ENCODE measurements at regions not wholly inside any gene's neighbourhood (a gene's known extent, or its start where the extent isn't known, plus 50 kb on each side); places are given as distances from the start of the nearest gene placed in this dataset.

- Histone ChIP-seq H3K9me3 (no peaks in the 10 kb centered on the region), H3K36me3 (no peaks in the 10 kb centered on the region), H3K27me3 (no peaks in the 10 kb centered on the region), H3K27ac (no peak overlapping the region), H3K4me3 (ENCODE audit: low read depth in 1 of 2, low read length in 1 of 2) (no peak overlapping the region), H3K4me1 (ENCODE audit: control insufficient read depth in 1 of 2, insufficient read depth in 1 of 2, low read depth in 1 of 2, low read length in 1 of 2) (no peaks in the 10 kb centered on the region)
- no peak for TF ChIP-seq CTCF (IDR thresholded peaks at IDR 0.05)
Measured at GRCh38 chr17:71980171-71980570, 140.6 kb upstream of the SOX9 start.

- H3K4me3 ChIP-seq (ENCODE audit: low read depth in 1 of 2, low read length in 1 of 2): no peak overlapping the region
- no peaks in the 10 kb centered on the region for H3K4me1 ChIP-seq (ENCODE audit: control insufficient read depth in 1 of 2, insufficient read depth in 1 of 2, low read depth in 1 of 2, low read length in 1 of 2)
- no peaks in the 10 kb centered on the region for H3K9me3 ChIP-seq
- no peaks in the 10 kb centered on the region for H3K27me3 ChIP-seq
- no peaks in the 10 kb centered on the region for H3K36me3 ChIP-seq
- H3K27ac ChIP-seq: no peak overlapping the region
- no peak for TF ChIP-seq CTCF (IDR thresholded peaks at IDR 0.05)
Measured at GRCh38 chr17:71983828-71984227, 137.0 kb upstream of the SOX9 start.

GRCh38 chr17:71985111-71986039, 135.4 kb upstream of the SOX9 start:
- H3K36me3 ChIP-seq: no peaks in the 10 kb centered on the region
- H3K4me3 ChIP-seq (ENCODE audit: low read depth in 1 of 2, low read length in 1 of 2): no peak overlapping the region
- no peak overlapping the region for H3K27ac ChIP-seq
- no peak for TF ChIP-seq CTCF (IDR thresholded peaks at IDR 0.05)
- no peaks in the 10 kb centered on the region for H3K9me3 ChIP-seq
- H3K27me3 ChIP-seq: no peaks in the 10 kb centered on the region
- no peaks in the 10 kb centered on the region for H3K4me1 ChIP-seq (ENCODE audit: control insufficient read depth in 1 of 2, insufficient read depth in 1 of 2, low read depth in 1 of 2, low read length in 1 of 2)

- Histone ChIP-seq H3K27ac (no peak overlapping the region), H3K4me1 (ENCODE audit: control insufficient read depth in 1 of 2, insufficient read depth in 1 of 2, low read depth in 1 of 2, low read length in 1 of 2) (no peaks in the 10 kb centered on the region), H3K27me3 (no peaks in the 10 kb centered on the region), H3K9me3 (no peaks in the 10 kb centered on the region), H3K4me3 (ENCODE audit: low read depth in 1 of 2, low read length in 1 of 2) (no peak overlapping the region), H3K36me3 (no peaks in the 10 kb centered on the region)
- TF ChIP-seq CTCF (IDR thresholded peaks at IDR 0.05): no peak
Measured at GRCh38 chr17:71986886-71987285, 133.9 kb upstream of the SOX9 start.

GRCh38 chr17:71987634-71988033, 133.2 kb upstream of the SOX9 start:
- no peak overlapping the region for H3K4me3 ChIP-seq (ENCODE audit: low read depth in 1 of 2, low read length in 1 of 2)
- no peak for TF ChIP-seq CTCF (IDR thresholded peaks at IDR 0.05)
- no peak overlapping the region for H3K27ac ChIP-seq
- H3K4me1 ChIP-seq (ENCODE audit: control insufficient read depth in 1 of 2, insufficient read depth in 1 of 2, low read depth in 1 of 2, low read length in 1 of 2): no peaks in the 10 kb centered on the region
- H3K36me3 ChIP-seq: no peaks in the 10 kb centered on the region
- no peaks in the 10 kb centered on the region for H3K9me3 ChIP-seq
- H3K27me3 ChIP-seq: no peaks in the 10 kb centered on the region
